ENCODE measurements at regions not wholly inside any gene's neighbourhood (a gene's known extent, or its start where the extent isn't known, plus 50 kb on each side); places are given as distances from the start of the nearest gene placed in this dataset.

GRCh38 chr2:235352541-235352940 lies 141.3 kb upstream of the AGAP1 start:
- no peak for TF ChIP-seq CTCF (IDR thresholded peaks at IDR 0.05; ENCODE audit: borderline replicate concordance, insufficient read depth, low read depth, low read length)
- no peak overlapping the region for H3K4me3 ChIP-seq (ENCODE audit: low read depth, low read length)

DNA sequence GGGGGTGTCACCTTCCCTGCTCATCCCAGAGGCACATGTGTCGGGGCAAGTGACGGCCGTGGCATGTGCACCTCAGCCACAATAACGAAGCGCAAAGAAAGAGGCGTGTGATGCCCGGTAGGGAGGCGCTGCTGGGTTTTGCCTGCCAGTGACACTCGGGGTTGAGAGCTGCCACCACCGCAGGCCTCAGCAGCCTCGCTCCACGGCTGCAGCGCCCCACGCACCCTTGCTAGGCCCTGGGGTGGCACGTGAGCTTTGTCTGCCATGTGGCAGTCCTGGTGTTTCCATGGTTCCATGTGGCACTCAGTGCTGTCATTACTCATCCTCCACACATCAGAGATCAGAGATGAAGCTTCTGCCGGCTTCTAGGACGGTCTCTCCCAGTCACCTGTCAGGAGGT lies 136.0 kb upstream of the AGAP1 start:
- no peak for TF ChIP-seq CTCF (IDR thresholded peaks at IDR 0.05; ENCODE audit: borderline replicate concordance, insufficient read depth, low read depth, low read length)

GRCh38 chr2:235358981-235359471 lies 134.8 kb upstream of the AGAP1 start:
- no peak for TF ChIP-seq CTCF (IDR thresholded peaks at IDR 0.05; ENCODE audit: borderline replicate concordance, insufficient read depth, low read depth, low read length)
- no peak overlapping the region for H3K4me3 ChIP-seq (ENCODE audit: low read depth, low read length)

More for the DNA sequence above, 136.0 kb upstream of the AGAP1 start:
- no peak overlapping the region for H3K4me3 ChIP-seq (ENCODE audit: low read depth, low read length)

- TF ChIP-seq CTCF (IDR thresholded peaks at IDR 0.05; ENCODE audit: borderline replicate concordance, insufficient read depth, low read depth, low read length): no peak
- no peak overlapping the region for H3K4me3 ChIP-seq (ENCODE audit: low read depth, low read length)
Measured at GRCh38 chr2:235360446-235360845, 133.4 kb upstream of the AGAP1 start.

DNA sequence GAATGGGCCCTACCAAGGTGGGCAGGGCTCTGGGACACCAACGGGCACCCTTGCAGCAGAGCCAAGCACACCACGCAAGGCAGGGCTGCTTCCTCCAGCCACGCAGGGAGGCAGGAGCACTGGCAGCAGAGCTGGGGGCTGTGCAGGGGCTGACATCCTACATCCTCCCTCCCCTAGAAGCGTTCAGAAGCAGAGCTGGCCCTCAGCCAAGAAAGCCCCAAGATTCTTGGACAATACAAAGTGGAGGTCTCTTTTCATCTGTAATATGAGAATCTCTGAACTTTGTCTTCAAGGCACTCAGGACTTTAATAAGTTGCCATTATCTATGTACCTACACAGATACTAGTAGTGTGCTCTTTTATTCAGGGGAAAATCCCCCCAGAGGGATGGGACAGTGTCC lies 128.1 kb upstream of the AGAP1 start:
- TF ChIP-seq CTCF (IDR thresholded peaks at IDR 0.05; ENCODE audit: borderline replicate concordance, insufficient read depth, low read depth, low read length): no peak

GRCh38 chr2:235366390-235366789 lies 127.5 kb upstream of the AGAP1 start:
- no peak for TF ChIP-seq CTCF (IDR thresholded peaks at IDR 0.05; ENCODE audit: borderline replicate concordance, insufficient read depth, low read depth, low read length)
- no peak overlapping the region for H3K4me3 ChIP-seq (ENCODE audit: low read depth, low read length)

More for the DNA sequence above, 128.1 kb upstream of the AGAP1 start:
- H3K4me3 ChIP-seq (ENCODE audit: low read depth, low read length): no peak overlapping the region

DNA sequence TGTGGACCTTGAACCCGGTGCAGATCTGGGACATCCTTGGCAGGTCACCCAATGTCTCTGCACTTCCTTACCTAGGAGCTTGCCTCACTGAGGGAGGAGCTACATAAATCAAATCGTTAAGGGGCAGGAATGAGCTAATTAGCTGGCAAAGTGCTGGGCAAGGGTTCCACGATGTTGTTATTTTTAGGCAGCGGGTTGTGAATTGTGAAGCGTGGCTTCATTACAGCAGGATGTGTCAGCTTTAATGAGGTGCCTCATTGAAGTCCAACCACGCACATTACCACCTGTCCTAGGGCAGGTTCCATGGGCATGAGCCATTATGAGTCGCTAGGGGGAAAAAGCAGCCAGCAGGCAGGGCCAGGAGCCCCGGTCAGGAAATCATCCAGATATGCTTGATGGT lies 127.0 kb upstream of the AGAP1 start:
- TF ChIP-seq CTCF (IDR thresholded peaks at IDR 0.05; ENCODE audit: borderline replicate concordance, insufficient read depth, low read depth, low read length): no peak
- H3K4me3 ChIP-seq (ENCODE audit: low read depth, low read length): no peak overlapping the region
